ENCODE measurements at regions not wholly inside any gene's neighbourhood (a gene's known extent, or its start where the extent isn't known, plus 50 kb on each side); places are given as distances from the start of the nearest gene placed in this dataset.

GRCh38 chr3:106809041-106809440 lies 568.2 kb upstream of the CCDC54 start:
- no peak for TF ChIP-seq CTCF (IDR thresholded peaks at IDR 0.05)
- no peak for TF ChIP-seq POLR2A (IDR thresholded peaks at IDR 0.05)
- TF ChIP-seq EP300 (IDR thresholded peaks at IDR 0.05) = no peak
